SK-N-MC (cell line): ENCODE measurements at regions not wholly inside any gene's neighbourhood (a gene's known extent, or its start where the extent isn't known, plus 50 kb on each side); places are given as distances from the start of the nearest gene placed in this dataset.
A peak's percentile ranks its signal among the peaks of the same experiment; 100 is the strongest.

Source experiments
- DNase-seq: peaks from one replicate; pipeline ENCODE4 v3.0.0-alpha.2; 2011; ENCODE audit warnings: low read depth, low spot score
- H3K27ac ChIP-seq: fragments of 200-600 bp; sonication (generic); 2 replicates; pipeline ENCODE4 v1.5.1; 2016; ENCODE audit warnings: mixed run types
- H3K36me3 ChIP-seq: fragments of 200-600 bp; sonication (generic); 2 replicates; pipeline ENCODE4 v1.6.1; 2017; ENCODE audit warnings: antibody characterized with exemption, low read length, mixed read lengths; ENCODE audit not compliant: insufficient read depth
- H3K4me3 ChIP-seq: fragments of 200-600 bp; sonication (generic); 2 replicates; pipeline ENCODE4 v1.5.1; 2016
- H3K9ac ChIP-seq: fragments of 200-600 bp; sonication (generic); 2 replicates; pipeline ENCODE4 v1.8.0; 2017; ENCODE audit warnings: mixed run types, mixed read lengths; ENCODE audit not compliant: insufficient read length
- H3K9me3 ChIP-seq: fragments of 200-600 bp; sonication (generic); 2 replicates; pipeline ENCODE4 v1.6.1; 2017; ENCODE audit warnings: low read depth, mild to moderate bottlenecking, antibody characterized with exemption, low read length, moderate library complexity, mixed read lengths
- EZH2 ChIP-seq: fragments of 200-600 bp; sonication (generic); IDR thresholded peaks from one replicate; pipeline ENCODE4 v1.6.1; 2017; ENCODE audit warnings: antibody characterized with exemption
- FOXP2 ChIP-seq: optimal IDR thresholded peaks from 2 replicates; pipeline ENCODE3; 2011; ENCODE audit warnings: mild to moderate bottlenecking, moderate library complexity; ENCODE audit not compliant: insufficient read depth; ENCODE audit errors: extremely low read length, control extremely low read depth
- POLR2AphosphoS5 ChIP-seq: IDR thresholded peaks from 2 replicates; pipeline ENCODE4 v1.6.1; 2012; ENCODE audit warnings: mild to moderate bottlenecking, low read depth, low read length, borderline replicate concordance

DNA sequence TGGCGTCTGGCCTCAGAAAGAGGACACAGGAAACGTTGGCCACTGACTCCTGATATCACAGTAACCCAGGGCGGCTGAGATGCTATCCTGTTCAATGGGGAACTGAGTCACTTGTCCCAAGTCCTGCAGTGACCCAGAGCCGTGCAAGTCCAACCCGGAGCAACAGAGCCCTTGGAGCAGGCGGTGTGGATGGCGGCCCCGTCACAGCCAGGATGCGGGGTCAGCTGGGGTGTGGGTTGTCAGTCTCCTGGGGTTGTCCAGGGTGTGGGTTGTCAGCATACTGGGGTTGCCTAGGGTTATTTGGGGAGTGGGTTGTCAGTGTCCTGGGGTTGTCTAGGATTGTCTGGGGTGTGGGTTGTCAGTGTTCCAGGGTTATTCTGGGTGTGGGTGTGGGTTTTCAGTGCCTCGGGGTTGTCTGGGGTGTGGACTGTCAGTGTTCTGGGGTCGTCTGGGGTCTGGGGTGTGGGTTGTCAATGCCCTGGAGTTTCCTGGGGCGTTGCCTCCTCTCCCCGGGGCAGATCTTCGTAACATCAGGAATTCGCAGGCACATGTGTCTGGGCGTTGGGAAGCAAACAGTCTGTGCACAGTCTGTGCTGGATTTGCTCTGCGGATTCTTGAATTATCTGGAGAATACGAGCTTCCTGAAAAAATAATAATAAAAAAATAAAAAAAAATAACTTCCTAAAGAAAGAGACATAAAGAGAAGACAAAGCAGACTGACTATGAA, 257.5 kb downstream of the PARP8 start:
- Histone ChIP-seq H3K36me3 (no peaks in the 10 kb centered on the region), H3K4me3 (no peak overlapping the region), H3K27ac (no peak overlapping the region), H3K9me3 (no peaks in the 10 kb centered on the region), H3K9ac (no peak overlapping the region)
- TF ChIP-seq FOXP2 (no peak), EZH2 (no peak), POLR2AphosphoS5 (no peak)
- no peak for DNase-seq

DNA sequence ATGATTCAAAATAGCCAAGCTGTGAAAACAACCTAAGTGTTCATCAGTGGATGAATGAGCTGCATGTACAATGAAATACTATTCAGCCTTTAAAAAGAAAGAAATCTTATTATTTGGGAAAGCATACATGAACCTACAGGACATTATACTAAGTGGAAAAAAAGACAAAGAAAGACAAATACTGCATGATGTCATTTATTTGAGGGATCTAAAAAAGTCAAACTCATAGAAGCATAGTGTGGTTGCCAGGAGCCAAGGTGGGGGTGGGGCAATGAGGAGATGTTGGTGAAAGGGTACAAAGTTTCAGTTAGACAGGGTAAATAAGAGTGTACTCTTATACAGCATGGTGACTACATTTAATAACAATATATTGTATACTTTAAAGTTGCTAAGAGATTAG, 261.5 kb downstream of the PARP8 start:
- no peak for TF ChIP-seq EZH2
- TF ChIP-seq POLR2AphosphoS5 = no peak
- no peak for TF ChIP-seq FOXP2
- no peaks in the 10 kb centered on the region for H3K36me3 ChIP-seq
- no peak overlapping the region for H3K9ac ChIP-seq
- H3K4me3 ChIP-seq = no peak overlapping the region
- no peak overlapping the region for H3K27ac ChIP-seq
- no peak for DNase-seq
- H3K9me3 ChIP-seq = no peaks in the 10 kb centered on the region

DNA sequence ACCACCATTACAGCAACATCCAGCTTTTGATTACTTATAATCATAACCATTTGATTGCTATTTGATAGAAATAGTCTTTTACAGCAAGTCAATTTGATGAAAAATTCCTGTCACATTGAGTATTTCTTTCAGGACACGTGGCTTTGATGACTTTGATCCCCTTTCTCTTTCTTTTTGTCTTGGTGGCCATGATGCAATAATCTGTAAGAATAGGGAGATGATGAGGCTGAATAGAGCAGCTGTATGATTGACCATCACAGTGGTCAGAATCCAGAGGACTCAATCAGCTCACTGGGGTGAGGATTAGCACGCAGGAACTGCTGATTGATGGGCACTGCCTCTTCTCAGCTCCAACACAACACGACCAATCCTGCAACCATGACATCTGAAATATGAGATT, 262.7 kb downstream of the PARP8 start:
- Histone ChIP-seq H3K9ac (no peak overlapping the region), H3K9me3 (no peaks in the 10 kb centered on the region), H3K4me3 (no peak overlapping the region), H3K27ac (no peak overlapping the region), H3K36me3 (no peaks in the 10 kb centered on the region)
- DNase-seq = no peak
- no peak for TF ChIP-seq POLR2AphosphoS5

DNA sequence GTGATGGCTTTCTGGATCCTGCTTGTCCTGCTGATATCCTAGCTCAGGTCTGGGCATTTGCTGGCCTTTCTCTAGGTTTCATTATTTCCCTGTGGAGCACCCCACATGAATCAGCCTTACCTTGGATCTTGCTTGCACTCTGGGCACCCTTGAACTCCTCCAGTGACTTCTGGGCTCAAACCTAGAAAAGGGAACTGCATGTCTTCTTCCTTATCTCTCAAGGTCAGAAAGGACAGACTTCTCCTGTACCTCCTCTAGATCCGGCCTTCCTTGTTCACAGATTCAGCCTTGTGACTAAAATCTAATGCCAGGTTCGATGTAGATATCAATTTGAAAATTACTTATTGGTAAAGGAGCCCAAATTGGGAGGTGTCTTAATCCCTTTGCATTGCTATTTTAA, 267.9 kb downstream of the PARP8 start:
- no peak for DNase-seq
- Histone ChIP-seq H3K27ac (no peak overlapping the region), H3K4me3 (no peak overlapping the region), H3K9me3 (no peaks in the 10 kb centered on the region), H3K9ac (no peak overlapping the region), H3K36me3 (no peaks in the 10 kb centered on the region)
- TF ChIP-seq EZH2 = no peak
- TF ChIP-seq POLR2AphosphoS5 = no peak
- TF ChIP-seq FOXP2 = no peak

DNA sequence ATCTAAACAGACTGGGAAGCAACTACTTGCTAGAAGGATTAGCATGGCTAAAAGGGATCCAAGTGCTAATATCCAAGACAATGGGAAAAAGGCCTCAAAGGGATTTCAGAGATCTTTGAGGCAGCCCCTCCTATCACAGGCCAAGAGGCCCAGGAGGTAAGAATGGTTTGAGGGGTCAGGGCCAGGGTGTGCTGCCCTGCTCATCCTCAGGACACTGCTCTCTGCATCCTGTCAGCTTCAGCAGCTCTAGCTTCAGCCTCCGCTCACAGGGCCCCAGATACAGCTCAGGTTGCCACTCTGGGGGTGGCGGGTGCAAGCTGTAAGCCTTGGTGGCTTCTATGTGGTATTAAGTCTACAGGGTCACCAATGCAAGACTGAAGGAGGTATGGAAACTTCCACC, 278.7 kb downstream of the PARP8 start:
- Histone ChIP-seq H3K9ac (no peak overlapping the region), H3K27ac (no peak overlapping the region), H3K9me3 (no peaks in the 10 kb centered on the region), H3K4me3 (no peak overlapping the region), H3K36me3 (no peaks in the 10 kb centered on the region)
- TF ChIP-seq EZH2 = no peak
- TF ChIP-seq FOXP2 = no peak
- no peak for TF ChIP-seq POLR2AphosphoS5
- no peak for DNase-seq

DNA sequence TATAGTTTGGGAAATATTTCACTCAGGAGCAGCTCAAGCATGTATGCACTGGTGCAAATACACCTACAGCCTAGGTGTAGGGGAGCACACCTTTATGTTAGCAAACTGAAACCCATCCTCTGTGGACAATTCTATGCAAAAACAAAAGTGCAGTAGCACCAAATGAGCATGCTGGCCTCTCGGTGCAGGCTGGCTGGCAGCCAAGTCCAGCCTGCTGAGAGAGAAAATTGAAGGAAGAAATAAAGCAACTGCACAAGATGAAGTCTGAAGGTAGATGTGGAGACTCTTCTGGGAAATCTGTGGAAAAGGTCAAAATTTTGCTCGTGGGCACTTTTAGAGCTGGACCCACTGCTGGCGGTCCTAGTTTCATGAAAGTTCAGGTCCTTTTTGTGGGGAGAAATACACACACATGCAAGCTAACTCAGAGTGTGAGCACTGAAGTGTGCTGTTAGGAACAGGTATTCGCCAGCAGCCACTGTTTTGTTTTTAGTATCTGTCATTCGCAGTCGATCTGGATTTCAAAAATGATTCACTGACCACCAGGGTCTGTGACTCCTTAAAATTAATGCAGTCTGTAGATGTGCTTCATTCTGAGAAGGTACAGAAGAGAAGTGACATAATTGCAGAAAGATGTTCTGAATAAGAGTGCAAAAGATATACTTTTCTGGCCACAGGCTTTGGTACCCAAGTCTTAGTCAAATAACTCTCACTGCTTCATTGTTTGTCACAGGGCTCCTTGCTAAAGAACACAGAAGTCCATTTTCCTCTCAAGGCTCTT, 281.7 kb downstream of the PARP8 start:
- Histone ChIP-seq H3K27ac (no peak overlapping the region), H3K9ac (no peak overlapping the region), H3K36me3 (no peaks in the 10 kb centered on the region), H3K4me3 (no peak overlapping the region), H3K9me3 (no peaks in the 10 kb centered on the region)
- no peak for DNase-seq
- TF ChIP-seq EZH2 (no peak), FOXP2 (no peak), POLR2AphosphoS5 (no peak)

DNA sequence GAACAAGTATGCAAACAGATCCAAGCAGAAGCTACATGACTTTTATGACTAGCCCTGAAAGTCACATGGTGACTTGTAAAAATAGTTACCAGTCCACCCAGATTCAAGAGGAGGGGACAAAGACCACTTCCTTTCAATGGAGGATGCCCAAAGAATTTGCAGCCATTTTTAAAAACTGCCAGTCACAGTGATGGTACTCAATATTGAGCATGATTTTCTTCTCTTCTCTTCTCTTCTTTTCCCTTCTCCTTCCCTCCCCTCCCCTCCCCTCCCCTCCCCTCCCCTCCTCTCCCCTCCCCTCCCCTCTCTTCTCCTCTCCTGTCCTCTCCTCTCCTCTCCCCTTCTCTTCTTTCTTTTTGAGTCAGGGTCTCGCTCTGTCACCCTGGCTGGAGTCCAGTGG, 286.9 kb downstream of the PARP8 start:
- no peaks in the 10 kb centered on the region for H3K9me3 ChIP-seq
- DNase-seq = no peak
- TF ChIP-seq FOXP2 (no peak), EZH2 (no peak), POLR2AphosphoS5 (no peak)
- no peaks in the 10 kb centered on the region for H3K36me3 ChIP-seq
- H3K4me3 ChIP-seq = no peak overlapping the region
- no peak overlapping the region for H3K27ac ChIP-seq
- no peak overlapping the region for H3K9ac ChIP-seq

DNA sequence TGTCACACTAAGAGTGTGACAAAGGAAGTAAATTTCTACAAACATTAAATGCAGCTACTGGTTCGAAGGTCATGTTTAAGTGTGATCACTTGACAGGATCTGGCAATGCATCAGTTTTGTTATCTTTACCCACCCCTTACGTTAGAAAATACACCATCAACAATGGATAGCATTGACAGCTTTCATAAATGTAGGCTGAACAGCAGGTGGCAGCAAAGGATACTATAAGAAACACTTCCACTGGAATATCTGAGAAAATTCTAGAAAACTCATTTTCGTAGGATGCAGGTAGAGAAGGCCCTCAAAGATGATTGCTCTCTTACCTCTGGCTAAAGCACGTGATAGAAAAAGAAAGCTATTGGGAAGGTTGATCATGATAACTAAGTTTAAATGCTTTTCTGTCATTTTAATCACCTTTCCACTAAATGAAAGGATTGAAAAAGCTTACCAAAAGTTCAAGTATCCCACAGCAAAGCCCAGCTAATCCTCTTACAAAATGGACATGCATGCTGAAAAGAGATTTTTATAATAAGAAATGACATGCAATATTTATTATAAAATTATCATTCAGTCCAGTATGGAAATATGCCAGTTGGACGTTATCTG, 292.5 kb downstream of the PARP8 start:
- Histone ChIP-seq H3K4me3 (no peak overlapping the region), H3K9me3 (no peaks in the 10 kb centered on the region), H3K27ac (no peak overlapping the region), H3K9ac (no peak overlapping the region), H3K36me3 (no peaks in the 10 kb centered on the region)
- TF ChIP-seq FOXP2 (no peak), POLR2AphosphoS5 (no peak)
- DNase-seq = peak; percentile 44
